ENCODE measurements at regions not wholly inside any gene's neighbourhood (a gene's known extent, or its start where the extent isn't known, plus 50 kb on each side); places are given as distances from the start of the nearest gene placed in this dataset.
A peak's percentile ranks its signal among the peaks of the same experiment; 100 is the strongest.
"Not testable (repeated sequence)": the region's sequence is repeated elsewhere in the genome, so short reads cannot be mapped to it uniquely, and the experiment has no call there.

DNA sequence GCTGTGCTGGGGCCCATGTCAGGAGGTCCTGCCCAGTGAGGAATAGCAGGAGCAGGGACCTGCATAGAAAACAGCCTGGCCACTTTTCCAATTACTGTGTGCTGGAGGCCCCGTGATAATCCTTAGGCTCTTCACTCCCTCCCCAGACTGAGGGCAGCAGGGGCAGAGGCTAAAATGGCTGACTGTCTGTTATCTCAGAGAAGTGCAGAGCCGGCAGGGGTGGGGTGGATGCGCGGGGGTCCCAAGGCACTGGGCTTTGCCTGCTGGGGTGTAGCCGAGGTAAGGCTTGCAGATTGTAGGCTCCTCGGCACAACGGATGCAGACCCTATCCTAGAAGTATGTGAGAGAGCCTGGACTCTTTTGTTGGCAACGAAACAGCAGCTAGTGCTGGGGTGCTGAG lies 1064.1 kb downstream of the OLFM4 start:
- 13 to 95% (median 37%) methylated on average over 1 to 4 of the region's 8 CpGs; no CpG with 5 or more reads in 6 of the 10 experiments for WGBS, 10 experiments
- H3K27ac ChIP-seq: no peak overlapping the region
- H3K4me3 ChIP-seq: no peak overlapping the region
- ATAC-seq (replicated peaks in 6 of 8): no peak
- no peaks in the 10 kb centered on the region for H3K4me1 ChIP-seq (replicated peaks in 1 of 2)
- in situ Hi-C loops (cut with MboI; ENCODE audit: low pct_unique_long_range_greater_than_20kb in 2 of 9, low sequenced_read_pairs in 9 of 9, unreplicated experiment in 9 of 9): no loop called here

DNA sequence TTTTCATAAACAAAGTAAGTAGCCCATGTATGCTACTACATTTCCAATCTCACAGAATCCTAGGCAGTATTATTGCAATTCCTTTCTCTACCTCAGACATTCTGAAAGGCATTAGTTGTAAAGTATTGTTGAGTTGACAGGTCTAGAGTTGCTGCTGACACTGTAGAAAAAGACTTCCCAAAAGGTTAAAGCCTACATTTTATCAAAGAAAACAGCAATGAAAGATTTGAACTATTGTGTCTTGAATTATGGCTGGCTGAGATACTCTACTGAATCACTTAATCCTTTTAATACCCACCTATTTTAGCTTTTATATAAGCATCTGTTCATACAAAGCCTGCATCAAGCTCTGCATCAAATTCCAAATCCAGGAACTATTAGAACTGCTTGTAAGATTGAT lies 1082.0 kb downstream of the OLFM4 start:
- in situ Hi-C loops (cut with MboI; ENCODE audit: low pct_unique_long_range_greater_than_20kb in 2 of 9, low sequenced_read_pairs in 9 of 9, unreplicated experiment in 9 of 9): no loop called here
- no peak overlapping the region for H3K27ac ChIP-seq
- ATAC-seq (replicated peaks in 6 of 8): peak in 3 of 8 experiments; percentile 15 to 29 (median 28)
- peaks cover 0 to 18% of the 10 kb centered on the region in 2 donors for H3K4me1 ChIP-seq (replicated peaks in 1 of 2)
- H3K4me3 ChIP-seq: no peak overlapping the region

GRCh38 chr13:54124700-54125099 lies 1096.1 kb downstream of the OLFM4 start:
- H3K27ac ChIP-seq: no peak overlapping the region
- in situ Hi-C loops (cut with MboI; ENCODE audit: low pct_unique_long_range_greater_than_20kb in 2 of 9, low sequenced_read_pairs in 9 of 9, unreplicated experiment in 9 of 9): no loop called here
- no peaks in the 10 kb centered on the region for H3K4me1 ChIP-seq (replicated peaks in 1 of 2)
- peak in 1 of 8 experiments; percentile 44 for ATAC-seq (replicated peaks in 6 of 8)
- H3K4me3 ChIP-seq: no peak overlapping the region
- 0 to 100% (median 80%) methylated on average over 1 to 3 of the region's 3 CpGs; no CpG with 5 or more reads in 1 of the 10 experiments for WGBS, 10 experiments

DNA sequence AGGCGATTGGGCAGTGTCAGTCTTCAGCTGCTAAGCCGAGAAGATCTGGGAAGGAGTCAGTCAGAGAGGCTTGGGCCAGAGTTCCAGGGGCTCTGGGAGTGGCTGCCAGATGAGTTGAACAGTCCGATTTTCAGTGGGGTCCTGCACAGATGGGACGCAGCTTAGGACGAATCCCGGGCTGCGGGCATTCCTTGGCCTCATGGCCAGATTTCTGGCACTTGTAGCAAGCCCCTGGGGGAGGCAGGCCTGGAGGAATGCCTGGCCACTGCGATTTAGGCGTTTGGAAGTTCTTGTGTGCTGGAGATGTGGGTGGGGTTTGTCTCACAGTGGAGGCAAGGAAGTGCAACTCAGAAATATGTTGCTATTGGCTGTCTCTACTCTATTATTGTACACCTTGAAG lies 1102.3 kb downstream of the OLFM4 start:
- in situ Hi-C loops (cut with MboI; ENCODE audit: low pct_unique_long_range_greater_than_20kb in 2 of 9, low sequenced_read_pairs in 9 of 9, unreplicated experiment in 9 of 9); H3K4me3 ChIP-seq; H3K27ac ChIP-seq; ATAC-seq (replicated peaks in 6 of 8); H3K4me1 ChIP-seq (replicated peaks in 1 of 2): not testable (repeated sequence)
- WGBS, 10 experiments: 67 to 80% (median 80%) methylated on average over 1 of the region's 9 CpGs; no CpG with 5 or more reads in 7 of the 10 experiments

- H3K4me3 ChIP-seq; H3K27ac ChIP-seq; in situ Hi-C loops (cut with MboI; ENCODE audit: low pct_unique_long_range_greater_than_20kb in 2 of 9, low sequenced_read_pairs in 9 of 9, unreplicated experiment in 9 of 9); ATAC-seq (replicated peaks in 6 of 8); H3K4me1 ChIP-seq (replicated peaks in 1 of 2): not testable (repeated sequence)
- WGBS, 10 experiments: 0 to 100% (median 59%) methylated on average over 1 to 3 of the region's 3 CpGs; no CpG with 5 or more reads in 4 of the 10 experiments
These were observed 1102.8 kb downstream of the OLFM4 start for GRCh38 chr13:54131433-54131832.

- WGBS, 10 experiments: 80 to 93% (median 85%) methylated on average over 1 to 10 of the region's 12 CpGs; no CpG with 5 or more reads in 6 of the 10 experiments
- in situ Hi-C loops (cut with MboI; ENCODE audit: low pct_unique_long_range_greater_than_20kb in 2 of 9, low sequenced_read_pairs in 9 of 9, unreplicated experiment in 9 of 9); ATAC-seq (replicated peaks in 6 of 8); H3K27ac ChIP-seq; H3K4me1 ChIP-seq (replicated peaks in 1 of 2); H3K4me3 ChIP-seq: not testable (repeated sequence)
These were observed 1103.5 kb downstream of the OLFM4 start for GRCh38 chr13:54132127-54132526.

- ATAC-seq (replicated peaks in 6 of 8); in situ Hi-C loops (cut with MboI; ENCODE audit: low pct_unique_long_range_greater_than_20kb in 2 of 9, low sequenced_read_pairs in 9 of 9, unreplicated experiment in 9 of 9): not testable (repeated sequence)
These were observed 1104.1 kb downstream of the OLFM4 start for GRCh38 chr13:54132720-54133119.

GRCh38 chr13:54133746-54134145 lies 1105.1 kb downstream of the OLFM4 start:
- no peak for ATAC-seq (replicated peaks in 6 of 8)
- in situ Hi-C loops (cut with MboI; ENCODE audit: low pct_unique_long_range_greater_than_20kb in 2 of 9, low sequenced_read_pairs in 9 of 9, unreplicated experiment in 9 of 9): no loop called here
- no peaks in the 10 kb centered on the region for H3K4me1 ChIP-seq (replicated peaks in 1 of 2)
- no peak overlapping the region for H3K27ac ChIP-seq
- 0 to 80% (median 67%) methylated on average over 2 to 6 of the region's 6 CpGs for WGBS, 10 experiments
- no peak overlapping the region for H3K4me3 ChIP-seq

More at GRCh38 chr13:54132720-54133119, 1104.1 kb downstream of the OLFM4 start:
- H3K4me3 ChIP-seq; H3K4me1 ChIP-seq (replicated peaks in 1 of 2); H3K27ac ChIP-seq: not testable (repeated sequence)
- WGBS, 10 experiments: 0 to 92% (median 80%) methylated on average over 1 to 5 of the region's 9 CpGs; no CpG with 5 or more reads in 3 of the 10 experiments

DNA sequence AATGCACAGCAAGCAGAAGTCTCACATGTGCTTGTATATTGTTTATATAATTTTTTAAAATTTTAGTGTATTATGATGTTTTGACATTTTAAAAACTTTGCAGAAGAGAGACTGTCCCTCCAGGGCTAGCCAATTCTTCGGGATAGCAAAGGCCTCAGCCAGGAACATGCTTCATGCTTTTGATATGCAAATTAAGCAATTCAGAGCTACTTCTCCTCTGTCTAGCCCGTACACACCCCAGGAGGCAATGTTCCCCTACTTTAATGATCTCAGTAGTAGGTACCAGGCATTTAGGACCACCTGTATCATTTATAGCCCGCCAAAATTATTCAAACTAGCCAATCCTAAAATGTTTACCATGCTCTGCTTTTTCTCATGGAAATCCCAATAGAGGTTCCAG lies 1116.2 kb downstream of the OLFM4 start:
- 0 to 100% (median 48%) methylated on average over 1 to 3 of the region's 3 CpGs; no CpG with 5 or more reads in 2 of the 10 experiments for WGBS, 10 experiments
- in situ Hi-C loops (cut with MboI; ENCODE audit: low pct_unique_long_range_greater_than_20kb in 2 of 9, low sequenced_read_pairs in 9 of 9, unreplicated experiment in 9 of 9): no loop called here
- Histone ChIP-seq H3K27ac (no peak overlapping the region), H3K4me3 (no peak overlapping the region), H3K4me1 (replicated peaks in 1 of 2) (no peaks in the 10 kb centered on the region)
- no peak for ATAC-seq (replicated peaks in 6 of 8)

DNA sequence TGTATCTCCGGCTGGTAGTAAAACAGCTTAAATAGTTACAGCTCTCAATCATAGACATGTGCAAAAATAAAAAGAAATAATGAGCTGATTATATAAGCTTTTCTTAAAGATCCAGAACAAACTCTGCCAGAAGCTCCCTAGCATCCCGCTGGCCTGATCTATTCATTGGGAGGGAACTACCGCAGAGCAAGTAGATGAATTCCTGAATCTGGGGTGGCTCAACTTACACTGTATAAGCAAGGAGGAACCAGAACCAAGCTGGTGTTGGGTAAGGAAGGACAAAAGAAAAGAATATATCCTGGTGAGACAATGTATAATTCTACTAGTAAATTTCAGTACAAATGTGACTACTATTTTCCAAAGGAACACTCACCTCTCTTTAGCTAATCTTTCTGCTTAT lies 1122.2 kb downstream of the OLFM4 start:
- Histone ChIP-seq H3K4me1 (replicated peaks in 1 of 2) (peaks cover 0 to 3% of the 10 kb centered on the region in 2 donors), H3K27ac (no peak overlapping the region), H3K4me3 (no peak overlapping the region)
- in situ Hi-C loops (cut with MboI; ENCODE audit: low pct_unique_long_range_greater_than_20kb in 2 of 9, low sequenced_read_pairs in 9 of 9, unreplicated experiment in 9 of 9): no loop called here
- ATAC-seq (replicated peaks in 6 of 8): no peak
- 0 to 100% (median 75%) methylated on average over 1 to 3 of the region's 3 CpGs; no CpG with 5 or more reads in 1 of the 10 experiments for WGBS, 10 experiments

DNA sequence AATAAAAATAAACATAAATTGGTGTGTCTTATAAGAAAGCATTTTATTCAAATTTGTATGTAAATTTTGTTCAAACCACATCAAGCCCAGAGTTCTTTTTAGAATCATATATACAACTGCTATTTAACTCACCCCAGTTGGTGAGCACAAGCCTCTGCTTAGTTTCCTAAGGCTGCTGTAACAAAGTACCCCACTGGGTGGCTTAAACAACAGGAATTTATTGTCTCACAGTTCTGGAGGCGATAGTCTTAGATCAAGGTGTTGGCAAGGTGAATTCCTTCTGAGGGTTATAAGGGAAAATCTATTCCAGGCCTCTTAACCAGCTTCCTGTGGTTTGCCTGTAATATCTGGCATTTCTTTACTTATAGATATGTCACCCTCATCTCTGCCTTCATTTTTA lies 1133.5 kb downstream of the OLFM4 start:
- WGBS, 10 experiments: 0 to 100% (median 90%) methylated on average over 1 of the region's 1 CpG; no CpG with 5 or more reads in 3 of the 10 experiments
- Histone ChIP-seq H3K4me1 (replicated peaks in 1 of 2) (peaks cover 0 to 10% of the 10 kb centered on the region in 2 donors), H3K4me3 (no peak overlapping the region), H3K27ac (no peak overlapping the region)
- peak in 1 of 8 experiments; percentile 26 for ATAC-seq (replicated peaks in 6 of 8)
- in situ Hi-C loops (cut with MboI; ENCODE audit: low pct_unique_long_range_greater_than_20kb in 2 of 9, low sequenced_read_pairs in 9 of 9, unreplicated experiment in 9 of 9): no loop called here

GRCh38 chr13:54165581-54166215 lies 1137.1 kb downstream of the OLFM4 start:
- Histone ChIP-seq H3K27ac (no peak overlapping the region), H3K4me1 (replicated peaks in 1 of 2) (peaks cover 0 to 10% of the 10 kb centered on the region in 2 donors), H3K4me3 (no peak overlapping the region)
- 0 to 66% (median 46%) methylated on average over 2 to 7 of the region's 7 CpGs for WGBS, 10 experiments
- in situ Hi-C loops (cut with MboI; ENCODE audit: low pct_unique_long_range_greater_than_20kb in 2 of 9, low sequenced_read_pairs in 9 of 9, unreplicated experiment in 9 of 9): no loop called here
- ATAC-seq (replicated peaks in 6 of 8): peak in 5 of 8 experiments; percentile 44 to 79 (median 58)

DNA sequence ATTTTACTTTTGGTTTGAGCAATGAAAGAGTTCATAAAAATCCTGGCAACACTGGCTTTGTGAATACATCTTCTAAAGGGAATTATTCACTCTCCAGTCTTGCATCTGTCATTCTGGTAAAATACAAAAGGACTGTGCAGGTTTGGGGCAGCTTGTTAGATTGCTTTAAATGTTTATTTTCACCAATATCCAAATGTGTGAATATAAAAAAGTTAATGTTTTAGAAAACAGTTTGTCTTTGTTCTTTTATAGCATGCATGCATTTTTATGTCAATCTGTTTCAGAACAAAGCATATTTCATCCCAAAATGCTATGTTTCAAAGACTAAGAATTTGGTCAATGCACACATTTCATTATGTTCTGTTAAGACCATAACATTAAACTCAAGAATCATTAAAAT lies 1145.4 kb downstream of the OLFM4 start:
- Histone ChIP-seq H3K27ac (no peak overlapping the region), H3K4me3 (no peak overlapping the region), H3K4me1 (replicated peaks in 1 of 2) (peaks cover 2 to 18% of the 10 kb centered on the region in 2 donors)
- ATAC-seq (replicated peaks in 6 of 8): no peak
- in situ Hi-C loops (cut with MboI; ENCODE audit: low pct_unique_long_range_greater_than_20kb in 2 of 9, low sequenced_read_pairs in 9 of 9, unreplicated experiment in 9 of 9): no loop called here

- in situ Hi-C loops (cut with MboI; ENCODE audit: low pct_unique_long_range_greater_than_20kb in 2 of 9, low sequenced_read_pairs in 9 of 9, unreplicated experiment in 9 of 9): no loop called here
- 0 to 63% (median 22%) methylated on average over 1 of the region's 1 CpG; no CpG with 5 or more reads in 2 of the 10 experiments for WGBS, 10 experiments
- Histone ChIP-seq H3K27ac (no peak overlapping the region), H3K4me1 (replicated peaks in 1 of 2) (peaks cover 2 to 18% of the 10 kb centered on the region in 2 donors), H3K4me3 (no peak overlapping the region)
- peak in 2 of 8 experiments; percentile 44 to 60 for ATAC-seq (replicated peaks in 6 of 8)
These were observed 1146.9 kb downstream of the OLFM4 start for GRCh38 chr13:54175466-54175865.

All from motor neuron (in vitro differentiated cells).